ENCODE measurements at regions not wholly inside any gene's neighbourhood (a gene's known extent, or its start where the extent isn't known, plus 50 kb on each side); places are given as distances from the start of the nearest gene placed in this dataset.

GRCh38 chr5:72587661-72588308 is 80.6 kb upstream of the ZNF366 start (continued):
- no peak for TF ChIP-seq ARID3A (IDR thresholded peaks at IDR 0.05; ENCODE audit: borderline replicate concordance, low read depth, low read length)
- peak; percentile 20; the same call in 1 of the 2 replicates for TF ChIP-seq VEZF1 (CRISPR knock-in tag; IDR thresholded peaks at IDR 0.05)
- peak in 1 of 3 experiments; percentile 62 for TF ChIP-seq YY1 (IDR thresholded peaks at IDR 0.05; ENCODE audit: borderline replicate concordance in 1 of 3, control insufficient read depth in 1 of 3, extremely low read depth in 1 of 3, insufficient read depth in 3 of 3, insufficient read length in 1 of 3, insufficient replicate concordance in 2 of 3, low read depth in 1 of 3, low read length in 2 of 3)
- TF ChIP-seq ARHGAP35 (IDR thresholded peaks at IDR 0.05; ENCODE audit: partially characterized antibody): no peak
- no peak for TF ChIP-seq ZSCAN29 (IDR thresholded peaks at IDR 0.05)
- no peak for TF ChIP-seq HNRNPL (IDR thresholded peaks at IDR 0.05; ENCODE audit: low read depth, low read length)
- TF ChIP-seq RERE (CRISPR knock-in tag; IDR thresholded peaks at IDR 0.05; ENCODE audit: borderline replicate concordance): no peak
- TF ChIP-seq ZNF586 (CRISPR knock-in tag; conservative IDR thresholded peaks at IDR 0.05): no peak
- TF ChIP-seq SIRT6 (IDR thresholded peaks at IDR 0.05; ENCODE audit: low read depth, low read length): no peak
- TF ChIP-seq PHF21A (IDR thresholded peaks at IDR 0.05; ENCODE audit: borderline replicate concordance, low read depth): no peak
- TF ChIP-seq GTF3C2 (IDR thresholded peaks at IDR 0.05; ENCODE audit: borderline replicate concordance, extremely low read depth, insufficient read length): no peak
- no peak for TF ChIP-seq MCM3 (IDR thresholded peaks at IDR 0.05)
- TF ChIP-seq NCOR1 (IDR thresholded peaks at IDR 0.05): no peak
- no peak for TF ChIP-seq TCF7 (IDR thresholded peaks at IDR 0.05; ENCODE audit: borderline replicate concordance)
